CD4-positive, alpha-beta T cell treated with Interferon alpha-2 for 1 hour (primary cell): ENCODE measurements at regions not wholly inside any gene's neighbourhood (a gene's known extent, or its start where the extent isn't known, plus 50 kb on each side); places are given as distances from the start of the nearest gene placed in this dataset.

Source experiments
- DNase-seq, 2 donors: peaks; one replicate each; pipeline ENCODE4 v3.0.0-alpha.2; 2020 to 2022

DNA sequence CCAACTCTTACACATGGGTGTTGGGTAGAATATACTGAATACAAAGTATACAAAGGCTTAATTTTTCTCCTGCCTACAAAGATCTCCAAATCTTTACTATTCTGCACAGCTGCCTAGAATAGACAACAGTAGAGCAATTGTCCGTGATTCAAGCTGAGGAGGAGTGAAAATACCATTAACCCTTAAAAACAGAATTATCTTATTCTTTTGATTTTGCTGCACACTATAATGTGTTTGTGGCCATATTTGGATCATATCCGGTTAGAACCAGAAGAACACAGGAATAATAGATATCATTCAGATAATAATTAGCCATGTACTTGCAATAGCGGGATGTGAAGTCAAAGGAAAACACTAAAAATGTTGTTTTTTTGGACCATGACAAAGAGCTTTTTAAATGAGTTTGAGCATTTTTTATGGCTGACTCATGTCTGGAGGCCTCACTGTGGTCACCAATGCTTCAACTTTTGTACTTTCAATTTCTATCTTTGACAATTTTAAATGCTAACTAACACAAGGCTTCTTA is 197.6 kb upstream of the FOXD3 start:
- DNase-seq = no peak

- DNase-seq = no peak
Measured at GRCh38 chr1:63126104-63126503, 196.3 kb upstream of the FOXD3 start.

GRCh38 chr1:63127376-63127775 is 195.0 kb upstream of the FOXD3 start:
- DNase-seq = no peak

GRCh38 chr1:63128556-63128955 is 193.8 kb upstream of the FOXD3 start:
- no peak for DNase-seq

GRCh38 chr1:63129184-63129583 is 193.2 kb upstream of the FOXD3 start:
- DNase-seq = no peak

DNA sequence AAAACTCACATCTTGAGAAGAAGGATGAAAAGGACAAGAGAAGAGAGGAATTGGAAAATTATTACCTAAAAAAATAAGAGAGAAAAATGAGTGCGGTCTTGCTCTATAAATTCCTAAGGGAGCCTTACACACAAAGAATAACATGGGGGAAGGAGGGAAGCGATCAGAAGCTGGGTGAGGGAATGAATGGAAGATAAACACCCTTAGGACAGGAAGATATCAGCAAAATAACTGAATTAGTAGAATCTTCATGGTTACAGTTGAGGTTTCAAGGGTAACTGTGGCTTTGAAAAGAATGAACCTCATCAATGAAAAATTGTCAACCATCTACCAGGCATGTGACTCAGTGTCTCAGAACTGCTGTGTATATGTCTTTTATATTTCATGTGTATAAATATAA is 192.5 kb upstream of the FOXD3 start:
- DNase-seq = no peak

DNA sequence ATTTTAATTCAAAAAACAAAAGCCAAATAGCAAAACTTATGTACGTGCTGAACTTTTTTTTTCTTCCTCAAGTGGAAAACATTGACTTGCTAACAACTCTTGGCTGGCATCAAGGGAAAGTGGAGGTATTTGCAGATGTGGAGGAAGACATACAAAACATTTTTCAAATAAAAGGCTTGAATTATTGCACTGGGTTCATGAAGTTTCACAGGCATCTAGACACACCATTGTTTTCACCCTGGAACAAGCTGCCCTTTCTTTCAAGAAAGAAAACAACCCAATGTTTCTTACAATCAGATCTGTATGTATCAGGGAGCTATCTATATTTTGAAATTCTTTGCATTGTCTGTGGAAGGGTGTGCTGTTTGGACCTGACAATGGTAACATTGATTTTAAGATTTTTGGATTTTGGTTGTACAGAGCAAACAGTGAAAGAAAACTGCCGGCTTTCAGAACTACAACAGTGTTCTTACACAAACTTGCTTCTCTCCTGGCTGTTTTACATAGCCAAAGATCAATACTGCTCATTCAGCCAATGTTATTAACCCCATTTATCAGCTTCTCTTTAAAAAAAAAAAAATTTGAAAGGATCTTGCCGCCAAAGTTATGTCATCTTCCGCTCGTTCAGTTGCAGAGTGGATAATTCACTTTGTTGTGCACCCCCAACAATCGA is 187.7 kb upstream of the FOXD3 start:
- no peak for DNase-seq

DNA sequence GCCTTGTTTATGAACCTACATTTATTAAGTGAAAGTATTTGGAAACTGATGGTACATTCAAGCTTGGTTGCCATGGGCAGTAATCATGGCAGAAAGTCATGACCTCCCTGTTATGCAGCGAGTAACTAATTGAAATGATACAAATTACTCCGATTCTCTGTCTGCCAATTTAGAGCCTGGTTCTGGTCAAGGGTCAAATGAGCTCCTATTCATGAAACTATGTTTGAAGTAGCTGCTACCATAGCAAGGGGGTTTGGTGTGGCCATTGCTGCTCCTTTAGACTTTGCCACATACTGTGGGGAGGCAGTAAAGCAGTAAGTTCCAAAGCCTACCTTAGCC is 187.2 kb upstream of the FOXD3 start:
- no peak for DNase-seq

DNA sequence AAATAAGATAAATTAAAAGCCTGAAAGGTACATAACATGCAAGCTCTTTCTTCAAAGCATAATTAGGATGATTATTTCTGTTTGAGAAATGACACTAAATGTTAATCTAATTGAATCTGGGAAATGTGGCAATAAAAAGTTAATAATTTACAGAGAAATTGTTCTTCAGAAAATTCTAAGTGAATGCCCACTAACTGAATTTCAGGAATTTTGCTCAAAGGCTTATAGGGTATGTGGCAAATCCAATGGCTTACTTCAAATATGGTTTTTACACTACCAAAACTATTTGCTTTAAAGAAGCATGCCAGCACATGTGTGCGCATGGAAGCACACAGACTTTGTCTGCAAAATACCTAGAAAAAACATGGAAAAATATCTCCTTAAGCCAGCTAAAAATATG is 186.6 kb upstream of the FOXD3 start:
- DNase-seq = no peak

GRCh38 chr1:63142001-63142400 is 180.4 kb upstream of the FOXD3 start:
- no peak for DNase-seq

- no peak for DNase-seq
Measured at GRCh38 chr1:63143482-63143881, 178.9 kb upstream of the FOXD3 start.

DNA sequence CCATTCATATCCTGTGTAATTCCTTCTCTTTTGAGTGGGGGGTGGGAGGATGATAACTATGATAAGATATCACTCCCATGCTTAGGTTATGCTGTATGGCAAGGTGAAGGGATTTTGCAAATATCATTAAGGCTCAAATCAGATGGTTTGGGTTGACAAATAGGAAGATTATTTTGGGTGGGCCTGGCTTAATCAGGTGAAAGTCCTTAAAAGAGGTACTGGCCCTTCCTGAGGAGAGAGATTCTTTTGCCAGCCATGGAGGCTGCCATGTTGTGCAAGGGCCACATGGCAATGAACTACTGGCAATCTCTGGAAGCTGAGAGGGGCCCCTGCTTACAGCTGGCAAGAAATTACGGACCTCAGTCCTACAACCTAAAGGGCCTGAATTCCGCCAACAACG is 174.6 kb upstream of the FOXD3 start:
- DNase-seq = no peak

DNA sequence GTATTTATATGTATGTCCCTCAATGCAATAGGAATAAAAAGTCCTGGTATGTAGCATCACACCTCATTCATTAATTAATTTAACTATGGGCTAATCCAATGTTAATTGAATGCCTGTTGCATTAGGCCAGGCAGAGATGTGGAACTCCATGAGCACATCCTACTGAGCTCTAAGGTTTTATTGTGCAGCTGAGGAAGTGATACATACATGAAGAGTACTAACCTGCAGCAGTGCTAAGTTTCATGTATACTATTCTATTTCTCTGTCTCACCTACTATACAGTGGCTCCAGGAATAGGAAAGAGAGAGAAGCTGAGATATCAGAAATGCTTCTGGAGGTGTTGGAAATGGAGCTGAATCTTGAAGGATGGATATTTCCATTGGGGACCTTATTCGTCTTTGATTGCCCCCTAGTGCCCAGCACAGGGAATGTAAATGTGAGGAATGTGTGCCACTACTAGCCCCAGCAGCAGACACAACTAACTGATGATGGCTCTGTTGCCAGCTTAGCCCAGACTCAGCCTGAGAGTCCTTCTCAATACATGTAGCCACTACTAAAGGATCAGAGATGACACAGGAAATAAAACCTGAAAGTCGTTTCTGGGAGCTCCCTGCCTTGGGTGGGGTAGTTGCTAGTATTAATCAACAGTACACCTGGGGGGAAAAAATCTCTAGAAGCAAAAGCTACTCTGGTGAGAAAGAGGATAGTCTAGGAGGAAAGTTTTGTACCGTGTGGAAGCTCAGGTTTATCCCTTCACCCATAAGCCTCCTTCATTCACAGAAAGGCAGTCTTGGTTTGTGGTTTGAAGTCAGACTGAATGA is 173.3 kb upstream of the FOXD3 start:
- peak in 1 of 2 donors; percentile 2 for DNase-seq

DNA sequence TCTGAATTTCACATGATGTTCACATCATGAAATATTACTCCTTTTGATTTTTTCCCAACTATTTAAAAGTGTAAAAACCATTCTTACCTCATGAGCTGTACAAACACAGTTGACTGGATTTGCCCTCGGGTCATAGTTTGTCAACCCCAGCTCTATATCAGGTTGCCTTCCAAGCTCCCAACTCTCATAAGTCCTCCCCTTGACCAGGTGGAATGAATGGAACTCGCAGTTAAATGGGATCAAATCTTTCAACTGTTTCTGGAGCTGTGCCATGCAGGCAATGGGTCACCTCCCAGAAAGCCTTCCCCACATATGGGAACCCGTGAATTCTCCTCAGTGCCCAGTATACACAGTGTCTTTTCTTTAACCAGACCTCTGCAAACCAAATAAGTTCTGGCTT is 169.8 kb upstream of the FOXD3 start:
- no peak for DNase-seq

- DNase-seq = no peak
Measured at GRCh38 chr1:63155437-63155836, 166.9 kb upstream of the FOXD3 start.

- no peak for DNase-seq
Measured at GRCh38 chr1:63157085-63157484, 165.3 kb upstream of the FOXD3 start.

GRCh38 chr1:63169057-63169456 is 153.3 kb upstream of the FOXD3 start:
- no peak for DNase-seq

DNA sequence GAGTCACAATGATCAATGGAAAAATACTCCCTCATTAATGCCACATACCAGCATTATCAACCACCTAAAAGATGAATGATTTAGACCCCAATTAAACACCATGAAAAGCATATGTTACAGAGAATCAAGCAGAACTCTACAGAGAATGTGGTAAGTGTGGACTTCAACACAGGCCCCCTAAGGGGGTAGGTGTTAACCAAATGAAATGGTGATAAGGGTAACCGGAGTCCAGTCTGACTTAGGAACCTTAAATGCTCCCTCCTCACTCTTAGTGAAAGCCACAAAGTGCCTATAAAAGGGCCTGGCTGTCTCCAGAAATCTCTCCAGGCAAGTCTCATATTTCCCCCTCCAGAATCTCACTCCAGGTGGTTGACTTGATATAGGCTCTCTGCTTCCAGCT is 149.2 kb upstream of the FOXD3 start:
- no peak for DNase-seq

DNA sequence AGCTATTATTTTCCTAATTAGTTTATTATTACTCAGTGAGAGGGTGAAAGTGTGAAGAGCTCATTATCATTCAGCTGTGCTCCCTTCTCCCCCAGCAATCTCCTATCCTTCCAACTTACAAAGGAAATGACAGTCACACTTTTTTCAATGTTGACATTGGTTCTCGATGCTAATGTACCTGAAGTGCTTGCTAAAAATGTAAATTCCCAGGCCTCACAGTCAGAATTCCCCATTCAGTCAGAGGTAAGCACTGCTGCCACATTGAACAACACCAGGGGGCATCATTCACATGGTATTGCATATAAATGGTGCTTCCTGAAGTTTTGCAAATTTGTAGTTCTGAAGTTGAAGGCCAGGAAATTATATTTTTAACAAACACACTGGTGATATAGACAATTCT is 132.7 kb upstream of the FOXD3 start:
- DNase-seq = no peak

DNA sequence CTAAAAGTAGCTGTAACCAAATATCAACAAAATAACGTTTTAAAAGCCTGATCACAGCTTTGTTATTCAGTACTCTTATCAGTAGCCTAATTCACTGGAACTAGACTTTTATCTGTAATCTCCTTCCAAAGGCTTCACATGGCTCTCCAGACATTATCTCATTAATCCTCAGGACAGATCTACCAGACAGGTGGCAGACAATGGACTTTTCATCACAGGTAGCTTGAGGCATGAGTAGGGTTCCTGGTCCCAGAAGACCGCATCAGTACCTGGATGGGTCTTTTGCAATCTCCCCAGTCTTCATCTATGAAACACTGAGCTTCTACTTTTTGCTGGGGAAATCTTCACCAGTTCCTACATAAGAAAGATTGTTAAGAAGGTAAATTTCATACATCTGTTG is 132.2 kb upstream of the FOXD3 start:
- no peak for DNase-seq

GRCh38 chr1:63198871-63199394 is 123.4 kb upstream of the FOXD3 start:
- no peak for DNase-seq

GRCh38 chr1:63199706-63200335 is 122.5 kb upstream of the FOXD3 start:
- no peak for DNase-seq

GRCh38 chr1:63200676-63201075 is 121.7 kb upstream of the FOXD3 start:
- no peak for DNase-seq

DNA sequence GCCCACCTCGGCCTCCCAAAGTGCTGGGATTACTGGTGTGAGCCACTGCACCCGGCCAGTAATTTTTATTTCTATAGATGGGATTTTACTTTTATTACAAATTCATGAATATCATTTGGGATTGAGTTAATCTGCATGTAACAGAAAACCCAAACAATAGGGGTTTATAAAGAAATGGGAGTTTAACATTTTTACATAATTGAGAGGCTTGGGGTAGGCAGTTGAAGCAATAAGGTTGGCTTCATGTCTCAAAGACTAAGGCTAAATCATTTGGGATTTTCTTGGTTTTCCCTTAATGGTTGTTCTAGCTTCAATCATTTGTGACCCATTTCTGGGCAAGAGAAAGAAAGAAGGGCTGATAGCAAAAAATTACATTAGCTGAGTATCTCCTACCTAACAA is 118.7 kb upstream of the FOXD3 start:
- DNase-seq = no peak
